NCI-H526 (cell line): ENCODE measurements at regions not wholly inside any gene's neighbourhood (a gene's known extent, or its start where the extent isn't known, plus 50 kb on each side); places are given as distances from the start of the nearest gene placed in this dataset.
"Not testable (repeated sequence)": the region's sequence is repeated elsewhere in the genome, so short reads cannot be mapped to it uniquely, and the experiment has no call there.

Experiments used
- DNase-seq, 2 experiments: peaks; one replicate each; lab custom pipeline; 2025; lab: John Stamatoyannopoulos, UW

GRCh38 chr13:109326601-109327000 is 459.8 kb downstream of the IRS2 start:
- no peak for DNase-seq

DNA sequence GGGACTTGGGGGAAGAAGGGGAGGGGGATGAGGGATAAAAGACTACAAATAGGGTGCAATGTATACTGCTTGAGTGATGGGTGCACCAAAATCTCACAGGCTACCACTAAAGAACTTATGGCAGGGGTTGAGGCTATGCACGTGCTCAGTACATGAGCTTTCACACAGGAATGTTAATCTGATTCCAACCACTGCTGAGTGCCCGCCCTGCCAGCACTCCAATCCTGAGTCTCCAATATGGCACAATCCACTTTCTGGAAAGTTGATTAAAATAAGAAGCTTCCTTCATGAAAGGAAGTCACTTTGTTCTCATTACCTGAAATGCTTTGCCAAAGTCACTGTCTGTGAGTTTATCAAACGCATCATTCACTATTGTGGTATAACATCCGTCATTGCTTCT is 463.0 kb downstream of the IRS2 start:
- DNase-seq: no peak

DNA sequence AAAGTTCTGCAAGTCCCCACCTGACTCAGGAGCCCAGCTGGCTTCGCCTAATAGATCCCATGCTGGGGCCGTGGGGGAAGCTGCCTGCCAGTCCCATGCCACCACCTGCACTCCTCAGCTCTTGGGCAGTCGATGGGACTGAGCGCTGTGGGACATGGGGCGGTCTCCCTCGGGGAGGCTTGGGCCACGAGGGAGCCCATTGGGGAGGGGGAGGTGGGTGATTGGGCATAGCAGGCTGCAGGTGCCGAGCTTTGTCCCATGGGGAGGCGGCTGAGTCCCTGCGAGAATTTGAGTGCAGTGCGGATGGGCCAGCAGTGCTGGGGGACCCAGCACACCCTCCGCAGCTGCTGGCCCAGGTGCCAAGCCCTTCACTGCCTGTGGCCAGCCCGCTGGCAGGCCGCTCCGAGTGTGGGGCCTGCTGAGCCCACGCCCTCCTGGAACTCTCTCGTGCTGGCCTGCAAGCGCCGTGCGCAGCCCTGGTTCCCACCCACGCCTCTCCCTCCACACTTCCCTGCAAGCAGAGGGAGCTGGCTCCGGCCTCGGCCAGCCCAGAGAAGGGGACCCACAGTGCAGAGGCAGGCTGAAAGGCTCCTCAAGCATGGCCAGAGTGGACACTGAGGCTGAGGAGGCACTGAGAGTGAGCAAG is 467.3 kb downstream of the IRS2 start:
- no peak for DNase-seq

GRCh38 chr13:109315481-109315880 is 470.9 kb downstream of the IRS2 start:
- no peak for DNase-seq

DNA sequence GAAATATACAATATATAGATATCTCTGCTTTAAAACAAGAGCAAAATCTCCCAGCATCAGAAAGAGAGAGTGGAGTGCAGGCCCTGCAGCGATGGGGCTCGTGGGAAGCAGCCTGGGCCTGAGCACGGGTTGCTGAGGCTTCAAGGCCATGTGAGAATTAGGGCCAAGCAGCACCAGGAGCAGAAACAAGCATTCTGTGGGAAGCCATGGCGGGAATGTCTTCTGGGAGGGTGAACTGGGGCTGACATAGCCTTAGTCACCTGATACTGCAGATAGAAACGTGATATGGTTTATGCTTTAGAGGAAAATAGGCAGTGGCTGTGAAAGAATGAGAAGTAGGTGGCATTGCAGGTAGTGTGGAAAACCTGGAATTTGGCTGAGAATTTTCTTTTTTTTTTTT is 472.3 kb downstream of the IRS2 start:
- DNase-seq: no peak

DNA sequence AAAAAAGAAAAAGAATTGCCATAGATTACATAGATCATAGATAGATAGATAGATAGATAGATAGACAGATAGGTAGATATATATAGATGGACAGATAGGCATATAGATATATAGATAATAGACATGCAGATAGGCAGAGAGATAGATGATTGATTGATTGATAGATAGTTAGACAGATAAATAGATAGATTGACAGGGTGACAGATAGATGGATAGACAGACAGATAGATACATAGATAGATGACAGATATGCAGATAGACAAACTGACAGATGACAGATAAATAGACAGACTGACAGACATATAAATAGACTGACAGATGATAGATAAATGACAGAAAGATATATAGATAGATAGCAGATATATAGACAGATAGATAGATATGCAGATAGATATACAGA is 474.0 kb downstream of the IRS2 start:
- no peak for DNase-seq

GRCh38 chr13:109311431-109311976 is 474.9 kb downstream of the IRS2 start:
- DNase-seq: not testable (repeated sequence)

GRCh38 chr13:109309625-109310363 is 476.6 kb downstream of the IRS2 start:
- DNase-seq: peak; percentile 10 to 12

- DNase-seq: no peak
Measured at GRCh38 chr13:109307027-109307426, 479.4 kb downstream of the IRS2 start.

DNA sequence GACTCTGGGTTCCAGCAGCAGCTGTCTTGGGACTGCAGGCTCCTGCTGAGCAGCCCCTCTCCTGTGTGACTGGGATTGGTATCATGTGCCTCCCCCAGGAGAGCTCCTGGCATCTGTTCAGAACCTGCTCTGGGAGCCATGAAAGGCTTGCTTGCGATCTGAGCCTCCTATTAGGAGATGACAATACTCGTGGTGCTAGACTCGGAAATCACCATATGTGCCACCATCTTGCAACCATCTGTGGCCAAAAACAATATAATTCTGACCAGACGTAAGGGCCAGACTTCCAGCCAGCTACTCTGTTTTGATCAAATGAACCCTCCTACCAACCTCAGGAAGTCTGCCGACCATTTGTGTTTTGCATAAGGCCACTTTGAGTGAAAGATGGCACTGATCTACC is 484.7 kb downstream of the IRS2 start:
- no peak for DNase-seq

- no peak for DNase-seq
Measured at GRCh38 chr13:109301276-109301675, 485.1 kb downstream of the IRS2 start.

- DNase-seq: no peak
Measured at GRCh38 chr13:109297628-109298027, 488.8 kb downstream of the IRS2 start.

DNA sequence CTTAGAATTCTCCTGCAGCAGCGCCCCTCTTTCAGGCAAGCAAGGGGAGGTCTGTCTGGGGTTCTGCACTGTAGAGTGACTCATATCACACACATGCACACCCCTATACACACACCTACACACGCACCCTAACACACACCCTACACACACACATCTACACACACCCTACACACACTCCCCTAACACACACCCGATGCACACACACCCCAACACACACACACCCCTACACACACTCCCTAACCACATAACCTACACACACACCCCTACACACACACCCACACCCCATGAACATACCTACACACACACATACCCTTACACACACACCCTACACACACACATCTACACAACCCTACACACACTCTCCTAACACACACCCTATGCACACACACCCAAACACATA is 493.2 kb downstream of the IRS2 start:
- no peak for DNase-seq

DNA sequence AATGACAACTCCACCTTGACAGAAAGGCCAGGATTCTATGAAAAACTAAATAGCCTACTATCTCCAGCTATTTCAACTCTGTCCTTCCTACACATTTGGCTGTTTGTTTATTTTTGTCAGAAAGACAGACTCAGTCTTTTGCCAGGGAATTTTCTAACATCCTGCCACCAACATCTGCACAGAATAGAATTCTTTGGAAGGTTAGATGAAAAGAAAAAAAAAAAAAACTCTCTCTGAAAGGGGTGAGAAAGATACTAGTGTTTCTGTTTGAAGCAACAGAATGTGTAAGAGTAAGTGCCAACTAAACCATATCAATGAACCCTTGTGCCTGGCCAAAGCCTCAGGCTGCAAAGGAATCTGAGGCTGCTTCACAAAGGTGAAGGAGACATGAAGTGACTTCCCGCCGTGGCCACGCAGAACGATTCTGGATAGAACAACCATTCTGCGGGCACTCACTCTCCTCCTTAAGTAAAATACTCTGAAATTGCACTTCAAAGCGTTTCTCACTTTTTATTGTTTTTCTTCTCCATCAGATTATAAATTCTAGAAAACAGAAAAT is 498.2 kb downstream of the IRS2 start:
- DNase-seq: no peak

GRCh38 chr13:109287553-109287952 is 498.8 kb downstream of the IRS2 start:
- no peak for DNase-seq

DNA sequence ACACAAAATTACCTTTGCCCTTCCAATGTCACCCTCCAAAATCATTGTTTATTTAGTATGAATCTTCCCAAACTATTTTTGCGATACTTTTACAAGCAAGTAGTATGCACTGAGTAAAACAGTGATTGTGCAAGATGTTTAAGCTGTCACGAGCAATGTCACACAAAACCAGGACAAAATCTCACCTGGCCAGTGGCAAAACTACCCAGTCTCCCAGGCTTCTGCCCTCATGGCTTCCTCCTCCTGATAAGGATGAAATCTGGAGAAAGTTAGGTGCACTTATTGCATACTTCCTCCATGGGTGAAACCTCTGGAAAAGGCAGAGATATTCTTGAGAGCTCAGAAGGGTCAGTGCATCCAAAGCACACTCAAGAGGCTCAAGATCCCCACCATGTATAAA is 500.8 kb downstream of the IRS2 start:
- DNase-seq: no peak

- no peak for DNase-seq
Measured at GRCh38 chr13:109281903-109282635, 504.3 kb downstream of the IRS2 start.

- no peak for DNase-seq
Measured at GRCh38 chr13:109281017-109281902, 505.1 kb downstream of the IRS2 start.

GRCh38 chr13:109276261-109276660 is 510.1 kb downstream of the IRS2 start:
- peak in 1 of 2 experiments; percentile 21 for DNase-seq

- peak; percentile 35 to 76 for DNase-seq
Measured at GRCh38 chr13:109275852-109276251, 510.5 kb downstream of the IRS2 start.

GRCh38 chr13:109275139-109275745 is 511.1 kb downstream of the IRS2 start:
- no peak for DNase-seq
